Tibial artery (tissue), 4 donors: ENCODE measurements at regions not wholly inside any gene's neighbourhood (a gene's known extent, or its start where the extent isn't known, plus 50 kb on each side); places are given as distances from the start of the nearest gene placed in this dataset.

ENCODE experiments used
- DNase-seq, 2 donors: peaks; one replicate each; pipeline ENCODE4 v3.0.0-alpha.2; 2019
- H3K27ac ChIP-seq, 2 donors: fragments of 200-600 bp; sonication (generic) in 1 of 2; 1 replicate in 1 of 2; 2 replicates in 1 of 2; pipeline ENCODE4 v1.5.1; 2018 to 2019; ENCODE audit warnings: mild to moderate bottlenecking in 1 of 2
- H3K27me3 ChIP-seq, 2 donors: fragments of 200-600 bp; sonication (generic) in 1 of 2; one replicate each; pipeline versions ENCODE4 v1.5.1 to v1.6.0; 2016 to 2019
- H3K36me3 ChIP-seq, 3 donors: fragments of 200-600 bp; sonication (generic) in 2 of 3; one replicate each; pipeline ENCODE4 v1.5.1; 2016 to 2019; ENCODE audit warnings: mild to moderate bottlenecking in 2 of 3
- H3K4me1 ChIP-seq, 4 donors: fragments of 200-600 bp; sonication (generic) in 2 of 4; 1 replicate in 3 of 4; 2 replicates in 1 of 4; pipeline ENCODE4 v1.5.1; 2016 to 2019
- H3K4me3 ChIP-seq, 2 donors: fragments of 200-600 bp; sonication (generic) in 1 of 2; 1 replicate in 1 of 2; 2 replicates in 1 of 2; pipeline ENCODE4 v1.5.1; 2018 to 2019; ENCODE audit warnings: mild to moderate bottlenecking in 2 of 2
- H3K9me3 ChIP-seq, 3 donors: fragments of 200-600 bp; sonication (generic) in 1 of 3; one replicate each; pipeline ENCODE4 v1.5.1; 2016 to 2019
- intact Hi-C: fragments of 100-400 bp; cut with DNase I; formaldehyde crosslinking; loops from one replicate; pipeline ENCODE4 v1.15.0; 2023; ENCODE audit warnings: low total_unique reads
- TF ChIP-seq, protein P1 (sequence below), 2 experiments: fragments of 200-600 bp in 1 of 2; fragments of 450-650 bp in 1 of 2; IDR thresholded peaks; one replicate each; pipeline ENCODE4 v1.5.1; 2017 to 2019; ENCODE audit warnings: antibody characterized with exemption in 2 of 2, mild to moderate bottlenecking in 1 of 2, moderate library complexity in 1 of 2

DNA sequence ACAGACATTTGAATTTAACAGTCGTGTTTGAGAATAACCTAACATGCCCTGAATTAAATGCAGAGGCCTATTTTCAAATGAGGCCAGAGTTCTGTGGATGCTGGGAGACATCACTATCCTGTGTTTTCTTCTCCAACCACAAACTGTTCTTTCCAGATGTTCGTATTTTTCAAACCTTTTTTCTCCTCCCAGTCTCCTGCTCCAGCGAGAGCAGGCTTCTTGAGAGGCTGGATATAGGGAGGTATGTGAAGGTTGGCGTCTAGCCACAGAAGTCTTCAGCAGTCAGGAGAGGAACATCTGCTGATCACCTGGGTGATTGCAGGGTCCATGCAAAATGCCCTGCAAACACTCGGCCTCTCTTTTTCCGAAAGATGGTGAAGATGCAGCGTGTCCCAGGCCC, 126.3 kb downstream of the C11orf91 start:
- no peak for DNase-seq
- intact Hi-C loops: no loop called here
- TF ChIP-seq, protein P1, sequence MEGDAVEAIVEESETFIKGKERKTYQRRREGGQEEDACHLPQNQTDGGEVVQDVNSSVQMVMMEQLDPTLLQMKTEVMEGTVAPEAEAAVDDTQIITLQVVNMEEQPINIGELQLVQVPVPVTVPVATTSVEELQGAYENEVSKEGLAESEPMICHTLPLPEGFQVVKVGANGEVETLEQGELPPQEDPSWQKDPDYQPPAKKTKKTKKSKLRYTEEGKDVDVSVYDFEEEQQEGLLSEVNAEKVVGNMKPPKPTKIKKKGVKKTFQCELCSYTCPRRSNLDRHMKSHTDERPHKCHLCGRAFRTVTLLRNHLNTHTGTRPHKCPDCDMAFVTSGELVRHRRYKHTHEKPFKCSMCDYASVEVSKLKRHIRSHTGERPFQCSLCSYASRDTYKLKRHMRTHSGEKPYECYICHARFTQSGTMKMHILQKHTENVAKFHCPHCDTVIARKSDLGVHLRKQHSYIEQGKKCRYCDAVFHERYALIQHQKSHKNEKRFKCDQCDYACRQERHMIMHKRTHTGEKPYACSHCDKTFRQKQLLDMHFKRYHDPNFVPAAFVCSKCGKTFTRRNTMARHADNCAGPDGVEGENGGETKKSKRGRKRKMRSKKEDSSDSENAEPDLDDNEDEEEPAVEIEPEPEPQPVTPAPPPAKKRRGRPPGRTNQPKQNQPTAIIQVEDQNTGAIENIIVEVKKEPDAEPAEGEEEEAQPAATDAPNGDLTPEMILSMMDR (IDR thresholded peaks at IDR 0.05): no peak
- no peak overlapping the region for H3K27ac ChIP-seq
- no peak overlapping the region for H3K4me3 ChIP-seq
- H3K36me3 ChIP-seq: no peaks in the 10 kb centered on the region
- peaks cover 0 to 3% of the 10 kb centered on the region in 2 donors for H3K27me3 ChIP-seq
- no peaks in the 10 kb centered on the region for H3K9me3 ChIP-seq
- H3K4me1 ChIP-seq: no peaks in the 10 kb centered on the region

DNA sequence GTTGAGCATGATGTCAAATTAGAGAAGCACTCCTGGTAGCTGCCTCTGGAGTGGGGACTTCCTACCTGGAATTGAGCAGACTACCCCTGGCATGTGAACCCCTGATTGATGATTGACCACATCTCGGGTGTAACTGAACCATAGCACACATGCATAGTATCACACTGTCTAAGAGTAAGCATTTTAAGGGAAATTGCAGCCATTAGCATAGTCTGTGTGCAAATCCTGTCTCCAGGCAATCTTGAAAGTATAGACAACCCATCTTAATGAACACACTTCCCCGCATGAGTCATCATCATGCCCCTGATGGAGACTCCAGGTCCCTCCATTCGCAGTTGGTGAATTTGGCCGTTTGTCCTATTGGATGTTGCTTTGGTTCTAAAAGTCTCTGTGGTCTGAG, 131.3 kb downstream of the C11orf91 start:
- H3K36me3 ChIP-seq: no peaks in the 10 kb centered on the region
- DNase-seq: no peak
- H3K4me1 ChIP-seq: no peaks in the 10 kb centered on the region
- no peak overlapping the region for H3K4me3 ChIP-seq
- TF ChIP-seq, protein P1 (IDR thresholded peaks at IDR 0.05): no peak
- no peak overlapping the region for H3K27ac ChIP-seq
- H3K27me3 ChIP-seq: peaks cover 0 to 6% of the 10 kb centered on the region in 2 donors
- intact Hi-C loops: no loop called here
- H3K9me3 ChIP-seq: no peaks in the 10 kb centered on the region

DNA sequence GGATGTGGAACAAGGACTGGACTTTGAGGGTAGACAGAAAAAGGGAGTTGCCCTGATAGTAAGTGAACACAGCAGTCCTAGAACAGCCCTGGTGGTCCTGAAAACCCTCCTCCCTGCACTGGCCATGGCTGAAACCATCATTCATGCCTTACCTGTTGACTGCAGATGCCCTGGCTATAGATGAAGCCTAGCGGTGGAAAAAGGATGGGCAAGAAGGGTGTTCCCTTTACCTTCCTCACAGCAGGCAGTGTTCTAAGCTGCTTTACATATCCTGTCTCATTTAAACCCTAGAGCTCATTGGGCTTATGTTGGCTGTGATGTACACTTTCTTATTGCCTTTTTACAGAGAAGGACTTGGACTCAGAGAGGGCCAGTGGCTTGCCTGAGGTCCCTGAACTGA, 133.6 kb downstream of the C11orf91 start:
- no peak for DNase-seq
- no peaks in the 10 kb centered on the region for H3K4me1 ChIP-seq
- TF ChIP-seq, protein P1 (IDR thresholded peaks at IDR 0.05): no peak
- H3K27me3 ChIP-seq: peaks cover 0 to 6% of the 10 kb centered on the region in 2 donors
- no peak overlapping the region for H3K4me3 ChIP-seq
- no peaks in the 10 kb centered on the region for H3K9me3 ChIP-seq
- H3K36me3 ChIP-seq: no peaks in the 10 kb centered on the region
- intact Hi-C loops: no loop called here
- H3K27ac ChIP-seq: no peak overlapping the region

DNA sequence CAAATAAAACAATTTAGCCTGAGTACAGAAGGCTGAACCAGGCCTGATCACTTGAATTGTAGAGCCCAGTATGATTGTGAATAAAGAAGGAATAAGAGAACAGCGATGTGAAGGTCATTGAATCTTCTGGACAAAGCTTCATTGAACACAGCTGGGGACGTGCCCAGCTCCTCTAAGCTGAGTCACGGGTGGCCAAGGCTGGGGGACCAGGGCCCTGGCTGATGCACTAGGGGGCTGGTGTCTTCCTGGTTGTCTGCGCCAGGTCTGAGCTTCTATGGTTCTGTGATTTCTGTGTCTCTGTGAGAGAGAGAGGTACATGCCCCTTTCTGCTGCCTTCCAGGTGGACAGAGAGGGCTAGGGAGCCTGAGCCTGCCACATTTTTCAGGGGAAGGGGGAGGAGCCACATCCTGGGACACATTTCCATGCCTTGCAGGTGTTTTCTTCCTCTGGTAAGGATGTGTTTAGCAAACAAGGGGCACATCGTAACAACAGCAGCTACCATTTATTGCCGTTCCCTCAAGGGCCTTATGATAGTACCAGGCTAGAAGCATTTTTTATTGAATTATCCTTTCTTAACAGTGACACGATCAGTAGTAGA, 135.7 kb downstream of the C11orf91 start:
- H3K27me3 ChIP-seq: peaks cover 0 to 3% of the 10 kb centered on the region in 2 donors
- TF ChIP-seq, protein P1 (IDR thresholded peaks at IDR 0.05): no peak
- intact Hi-C loops: no loop called here

DNA sequence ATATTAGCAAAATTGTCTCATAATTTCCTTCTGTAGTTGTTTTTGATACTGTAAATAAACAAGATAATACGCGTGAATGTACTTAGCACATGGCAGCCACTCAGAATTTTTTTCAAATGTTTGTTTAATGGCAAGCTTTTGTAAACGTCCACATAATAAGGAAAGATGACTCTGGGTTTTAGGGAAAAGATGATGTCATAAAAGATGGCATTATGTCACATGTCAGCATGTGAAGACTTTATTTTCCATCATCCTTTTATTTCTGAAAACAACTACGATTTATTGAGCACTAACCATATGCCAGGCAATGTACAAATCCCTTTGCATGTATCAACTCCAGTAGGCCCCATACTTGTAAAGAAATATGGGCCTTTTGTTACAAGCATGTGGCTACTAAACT, 139.9 kb downstream of the C11orf91 start:
- TF ChIP-seq, protein P1 (IDR thresholded peaks at IDR 0.05): no peak
- Histone ChIP-seq H3K27ac (no peak overlapping the region), H3K36me3 (no peaks in the 10 kb centered on the region), H3K4me1 (no peaks in the 10 kb centered on the region), H3K27me3 (no peaks in the 10 kb centered on the region), H3K9me3 (no peaks in the 10 kb centered on the region), H3K4me3 (no peak overlapping the region)
- intact Hi-C loops: no loop called here
- DNase-seq: no peak

More for the DNA sequence above, 135.7 kb downstream of the C11orf91 start:
- Histone ChIP-seq H3K4me1 (no peaks in the 10 kb centered on the region), H3K36me3 (no peaks in the 10 kb centered on the region), H3K27ac (no peak overlapping the region), H3K9me3 (no peaks in the 10 kb centered on the region), H3K4me3 (no peak overlapping the region)
- DNase-seq: no peak

DNA sequence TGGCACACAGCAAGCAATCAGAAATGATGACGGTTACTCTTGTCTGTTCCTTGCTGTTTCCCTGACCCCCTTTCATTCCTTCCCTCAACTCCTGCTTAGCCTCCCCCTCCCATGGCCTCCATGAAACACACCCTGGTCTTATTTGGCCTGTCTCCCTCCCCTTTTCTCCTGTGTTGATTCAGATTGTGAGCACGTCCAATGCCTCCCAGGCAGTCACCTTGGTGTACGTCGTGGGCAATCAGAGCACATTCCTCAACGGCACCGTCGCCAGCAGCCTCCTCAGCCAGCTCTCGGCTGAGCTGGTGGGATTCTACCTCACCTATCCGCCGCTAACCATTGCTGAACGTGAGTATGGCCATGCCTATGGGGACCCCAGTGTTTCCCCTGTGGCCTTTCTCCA, 141.1 kb downstream of the C11orf91 start:
- no peak overlapping the region for H3K4me3 ChIP-seq
- H3K36me3 ChIP-seq: no peaks in the 10 kb centered on the region
- no peak for DNase-seq
- TF ChIP-seq, protein P1 (IDR thresholded peaks at IDR 0.05): no peak
- no peaks in the 10 kb centered on the region for H3K9me3 ChIP-seq
- H3K27me3 ChIP-seq: peaks cover 0 to 2% of the 10 kb centered on the region in 2 donors
- no peak overlapping the region for H3K27ac ChIP-seq
- H3K4me1 ChIP-seq: no peaks in the 10 kb centered on the region
- intact Hi-C loops: no loop called here
